HEK293 (cell line): ENCODE measurements at regions not wholly inside any gene's neighbourhood (a gene's known extent, or its start where the extent isn't known, plus 50 kb on each side); places are given as distances from the start of the nearest gene placed in this dataset.

Experiments used
- CTCF ChIA-PET: fragments of 350-600 bp; formaldehyde crosslinking; extraction: SDS; loops from one replicate; lab custom pipeline; 2021; ENCODE audit warnings: antibody characterized with exemption; lab: Yijun Ruan, JAX
- POLR2A ChIA-PET: fragments of 300-600 bp; formaldehyde crosslinking; extraction: SDS; loops from one replicate; lab custom pipeline; 2020; ENCODE audit warnings: antibody characterized with exemption, inconsistent platforms; lab: Yijun Ruan, JAX
- H3K27ac ChIP-seq: fragments of 200-500 bp; sonication (Bioruptor generic); 2 replicates; pipeline ENCODE4 v1.5.1; 2014; ENCODE audit warnings: low read depth, low read length, control low read depth, inconsistent platforms; ENCODE audit errors: extremely low read depth
- H3K36me3 ChIP-seq, 2 experiments: fragments of 200-500 bp in 1 of 2; sonication (Bioruptor generic) in 1 of 2; 1 replicate in 1 of 2; 2 replicates in 1 of 2; pipeline ENCODE4 v1.5.1; 2014 to 2017; ENCODE audit warnings: inconsistent platforms in 2 of 2, low read length in 2 of 2; ENCODE audit not compliant: control insufficient read depth in 2 of 2, insufficient read depth in 1 of 2
- H3K4me1 ChIP-seq: fragments of 200-500 bp; sonication (Bioruptor generic); 2 replicates; pipeline ENCODE4 v1.5.1; 2014; ENCODE audit warnings: mild to moderate bottlenecking, low read length, inconsistent platforms; ENCODE audit not compliant: control insufficient read depth, insufficient read depth
- H3K4me3 ChIP-seq: 2 replicates; pipeline ENCODE4 v1.5.1; 2011; ENCODE audit warnings: low read depth, mild to moderate bottlenecking, control low read depth, low read length, moderate library complexity
- H3K9me3 ChIP-seq: fragments of 200-500 bp; sonication (Bioruptor generic); 2 replicates; pipeline ENCODE4 v1.5.1; 2014; ENCODE audit warnings: low read depth, low read length, inconsistent platforms; ENCODE audit not compliant: control insufficient read depth, insufficient read depth
- GFI1B ChIP-seq: fragments of 450-650 bp; formaldehyde crosslinking; IDR thresholded peaks from 2 replicates; pipeline ENCODE4 v1.5.1; 2016; ENCODE audit warnings: missing biosample characterization, missing genetic modification characterization
- HOXD13 ChIP-seq: sonication (generic); formaldehyde crosslinking; IDR thresholded peaks from 2 replicates; pipeline ENCODE4 v1.8.0; 2022; ENCODE audit warnings: missing genetic modification reagents, borderline replicate concordance
- KLF8 ChIP-seq: fragments of 450-650 bp; formaldehyde crosslinking; IDR thresholded peaks from 2 replicates; pipeline ENCODE4 v1.5.1; 2016; ENCODE audit warnings: missing biosample characterization, missing genetic modification characterization
- PBX3 ChIP-seq: sonication (generic); formaldehyde crosslinking; IDR thresholded peaks from 2 replicates; pipeline ENCODE4 v1.8.1; 2022; ENCODE audit warnings: mild to moderate bottlenecking, moderate library complexity, missing genetic modification reagents
- RBAK ChIP-seq: fragments of 450-650 bp; formaldehyde crosslinking; IDR thresholded peaks from 2 replicates; pipeline ENCODE4 v1.5.1; 2016; ENCODE audit warnings: missing biosample characterization, missing genetic modification characterization
- ZBTB44 ChIP-seq: fragments of 450-650 bp; IDR thresholded peaks from 2 replicates; pipeline ENCODE4 v1.5.1; 2018; ENCODE audit warnings: missing biosample characterization, mild to moderate bottlenecking, missing genetic modification characterization
- ZBTB49 ChIP-seq: fragments of 450-650 bp; formaldehyde crosslinking; IDR thresholded peaks from 2 replicates; pipeline ENCODE4 v1.5.1; 2016; ENCODE audit warnings: missing biosample characterization, missing genetic modification characterization, low read depth
- ZNF138 ChIP-seq: fragments of 450-650 bp; formaldehyde crosslinking; IDR thresholded peaks from 2 replicates; pipeline ENCODE4 v1.5.1; 2016; ENCODE audit warnings: missing biosample characterization, missing genetic modification characterization, borderline replicate concordance
- ZNF148 ChIP-seq: fragments of 450-650 bp; formaldehyde crosslinking; IDR thresholded peaks from 2 replicates; pipeline ENCODE4 v1.5.0; 2017; ENCODE audit warnings: missing biosample characterization, missing genetic modification characterization, borderline replicate concordance
- ZNF223 ChIP-seq: fragments of 450-650 bp; formaldehyde crosslinking; IDR thresholded peaks from 2 replicates; pipeline ENCODE4 v1.5.1; 2016; ENCODE audit warnings: missing biosample characterization, missing genetic modification characterization
- ZNF274 ChIP-seq, 2 experiments: fragments of 200-500 bp in 1 of 2; fragments of 450-650 bp in 1 of 2; sonication (Bioruptor generic) in 1 of 2; formaldehyde crosslinking in 1 of 2; IDR thresholded peaks; 2 replicates each; pipeline versions ENCODE4 v1.5.1 to v1.6.1; 2014 to 2016; ENCODE audit warnings: borderline replicate concordance in 1 of 2, inconsistent platforms in 1 of 2, low read length in 1 of 2, missing biosample characterization in 1 of 2, missing genetic modification characterization in 1 of 2
- ZNF404 ChIP-seq: fragments of 450-650 bp; formaldehyde crosslinking; IDR thresholded peaks from 2 replicates; pipeline ENCODE4 v1.5.1; 2017; ENCODE audit warnings: missing biosample characterization, missing genetic modification characterization
- ZNF426 ChIP-seq: fragments of 450-650 bp; formaldehyde crosslinking; IDR thresholded peaks from 2 replicates; pipeline ENCODE4 v1.5.1; 2017; ENCODE audit warnings: missing biosample characterization, missing genetic modification characterization, mild to moderate bottlenecking, inconsistent platforms, moderate library complexity
- ZNF473 ChIP-seq: fragments of 450-650 bp; formaldehyde crosslinking; IDR thresholded peaks from 2 replicates; pipeline ENCODE4 v1.5.1; 2017; ENCODE audit warnings: missing biosample characterization, missing genetic modification characterization
- ZNF513 ChIP-seq: fragments of 450-650 bp; IDR thresholded peaks from 2 replicates; pipeline ENCODE4 v1.5.1; 2018; ENCODE audit warnings: missing biosample characterization, missing genetic modification characterization
- ZNF548 ChIP-seq: fragments of 450-650 bp; formaldehyde crosslinking; IDR thresholded peaks from 2 replicates; pipeline ENCODE4 v1.5.1; 2016; ENCODE audit warnings: missing biosample characterization, missing genetic modification characterization
- ZNF561 ChIP-seq: fragments of 450-650 bp; IDR thresholded peaks from 2 replicates; pipeline ENCODE4 v1.5.1; 2018; ENCODE audit warnings: missing biosample characterization, missing genetic modification characterization, borderline replicate concordance
- ZNF692 ChIP-seq: fragments of 450-650 bp; formaldehyde crosslinking; IDR thresholded peaks from 2 replicates; pipeline ENCODE4 v1.5.1; 2016; ENCODE audit warnings: missing biosample characterization, missing genetic modification characterization
- ZNF76 ChIP-seq: fragments of 450-650 bp; formaldehyde crosslinking; IDR thresholded peaks from 2 replicates; pipeline ENCODE4; 2016; ENCODE audit warnings: low read depth, missing biosample characterization, missing genetic modification characterization, borderline replicate concordance

- no peaks in the 10 kb centered on the region for H3K9me3 ChIP-seq
- no peaks in the 10 kb centered on the region for H3K4me1 ChIP-seq
- ChIA-PET POLR2A (no interaction called here), CTCF (no interaction called here)
- no peak overlapping the region for H3K4me3 ChIP-seq
- no peak overlapping the region for H3K27ac ChIP-seq
- TF ChIP-seq ZNF138 (tag by site-specific recombination): no peak
- TF ChIP-seq KLF8 (tag by site-specific recombination): no peak
- TF ChIP-seq HOXD13 (CRISPR knock-in tag): no peak
- TF ChIP-seq ZNF692 (tag by site-specific recombination): no peak
- no peak for TF ChIP-seq ZNF274 (IDR thresholded peaks at IDR 0.05; ENCODE audit: low read length)
- TF ChIP-seq ZNF274 (tag by site-specific recombination; IDR thresholded peaks at IDR 0.05; ENCODE audit: borderline replicate concordance): no peak
- TF ChIP-seq ZNF404: no peak
- TF ChIP-seq ZBTB49: no peak
- no peak for TF ChIP-seq GFI1B (tag by site-specific recombination)
- no peak for TF ChIP-seq ZNF426 (tag by site-specific recombination)
- no peak for TF ChIP-seq ZNF148
- TF ChIP-seq ZNF473: no peak
- no peak for TF ChIP-seq ZNF548 (tag by site-specific recombination)
- no peak for TF ChIP-seq PBX3 (CRISPR knock-in tag)
- no peak for TF ChIP-seq RBAK (tag by site-specific recombination)
- TF ChIP-seq ZBTB44 (tag by site-specific recombination): no peak
- TF ChIP-seq ZNF513 (tag by site-specific recombination): no peak
- TF ChIP-seq ZNF561 (tag by site-specific recombination): no peak
- no peak for TF ChIP-seq ZNF223
- no peak for TF ChIP-seq ZNF76 (tag by site-specific recombination)
- TF ChIP-seq, all 188 proteins: peak for 0
- H3K36me3 ChIP-seq: no peaks in the 10 kb centered on the region
Observed at GRCh38 chr3:16112910-16113504, 61.5 kb upstream of the GALNT15 start.
